Heart right ventricle (tissue), 16 donors: ENCODE measurements at regions not wholly inside any gene's neighbourhood (a gene's known extent, or its start where the extent isn't known, plus 50 kb on each side); places are given as distances from the start of the nearest gene placed in this dataset.

ENCODE experiments used
- ATAC-seq, 8 donors: fragments of 200-7000 bp; cut with Tn5 transposase; one replicate each; pipeline ENCODE4 v1.9.1; 2020; ENCODE audit warnings: mild to moderate bottlenecking in 8 of 8, moderate library complexity in 8 of 8, moderate number of reproducible peaks in 1 of 8
- DNase-seq, 2 donors: peaks; one replicate each; pipeline ENCODE4 v3.0.0-alpha.2; 2020
- H3K27ac ChIP-seq, 10 donors: fragments of 200-600 bp; sonication (generic) in 2 of 10; one replicate each; pipeline versions ENCODE4 v1.5.0 to v1.8.0; 2020 to 2022; ENCODE audit warnings: mild to moderate bottlenecking in 3 of 10
- H3K27me3 ChIP-seq, 7 donors: fragments of 200-600 bp; one replicate each; pipeline ENCODE4 v1.8.0; 2021 to 2022; ENCODE audit warnings: mild to moderate bottlenecking in 2 of 7
- H3K36me3 ChIP-seq, 9 donors: fragments of 200-600 bp; sonication (generic) in 1 of 9; one replicate each; pipeline versions ENCODE4 v1.5.0 to v1.8.0; 2020 to 2022; ENCODE audit warnings: mild to moderate bottlenecking in 2 of 9
- H3K4me1 ChIP-seq, 9 donors: fragments of 200-600 bp; sonication (generic) in 1 of 9; one replicate each; pipeline versions ENCODE4 v1.5.0 to v1.8.0; 2020 to 2022; ENCODE audit warnings: mild to moderate bottlenecking in 4 of 9
- H3K4me3 ChIP-seq, 10 donors: fragments of 200-600 bp; sonication (generic) in 2 of 10; one replicate each; pipeline versions ENCODE4 v1.5.0 to v1.8.0; 2020 to 2022; ENCODE audit warnings: mild to moderate bottlenecking in 7 of 10, moderate library complexity in 2 of 10
- H3K9me3 ChIP-seq, 11 donors: fragments of 200-600 bp in 10 of 11; sonication (generic) in 2 of 11; one replicate each; pipeline versions ENCODE4 v1.5.0 to v1.8.0; 2013 to 2022; ENCODE audit warnings: mild to moderate bottlenecking in 2 of 11, control low read depth in 1 of 11, moderate library complexity in 1 of 11
- WGBS, 2 donors: extraction: QIAGEN DNeasy Blood & Tissue Kit; methylation state at CpG; one replicate each; pipeline ENCODE4 v1.1.7; 2013; ENCODE audit warnings: inconsistent platforms in 1 of 2; 5-methylcytosine and 5-hydroxymethylcytosine counted together
- intact Hi-C, 10 donors: fragments of 100-400 bp; cut with DNase I; formaldehyde crosslinking; loops; one replicate each; pipeline versions ENCODE4 v1.11.1 to v1.14.2; 2022
- TF ChIP-seq, protein P1 (sequence below), 9 donors: fragments of 200-600 bp; sonication (generic) in 2 of 9; IDR thresholded peaks; one replicate each; pipeline versions ENCODE4 v1.5.0 to v1.8.0; 2021 to 2022; ENCODE audit warnings: antibody characterized with exemption in 9 of 9, mild to moderate bottlenecking in 5 of 9, moderate library complexity in 1 of 9
- donor health status: Arrhythmogenic right ventricular cardiomyopathy.
- donor health status: ischemic (EF 13 %, LVEDD 7.1; RV severe dilation, severe dysfunction).
- donor health status: healthy with polysubstance abuse.
- donor health status: DM: no; HTN: yes; CAD: no.
- donor health status: DM: no; HTN: no; CAD: no.
- donor health status: ischemic (EF 25% LVEDD 6.9; RV normal size, moderate dysfunction).
- donor health status: ischemic (EF 25% LVEDD 5.7; RV mildly dilated, moderate dysfunction).
- donor health status: healthy.
- donor health status: DM: yes; HTN: yes; CAD: no.
- donor health status: Ischemic cardiomyopathy.
- donor health status: ischemic (EF 35%, LVEDD 5.7; RV mildly dilated, moderate dysfunction).
- donor health status: nonischemic (EF 11% LVEDD 7.7; RV severe dilation, severe dysfunction).
- donor health status: DM: yes; HTN: yes; CAD: no.
- donor health status: PGD.
- donor health status: ischemic (EF 29% LVEDD 5.4; RV normal size, mild dysfunction).
- donor health status: nonischemic (EF 23%, LVEDD 6.1; RV moderate dilation, normal function).

DNA sequence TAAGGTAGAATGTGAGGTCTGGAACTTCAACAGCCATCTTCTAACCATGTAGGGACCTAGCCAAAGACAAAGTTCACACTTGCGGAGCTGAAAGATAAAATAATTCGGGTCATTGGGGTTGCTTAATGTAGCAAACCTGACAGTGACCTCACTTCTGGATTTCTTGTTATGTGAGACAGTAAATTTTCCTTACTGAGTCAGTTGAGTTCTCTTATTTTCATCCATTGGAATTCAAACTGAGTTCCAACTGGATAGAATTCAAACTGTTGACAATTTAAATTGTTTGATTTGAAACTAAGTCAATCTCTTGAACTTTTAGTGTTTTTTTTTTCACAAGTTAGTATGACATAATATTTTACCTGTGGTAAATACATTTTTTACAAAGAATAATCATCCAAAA, 406.5 kb downstream of the ADAMTS20 start:
- no peaks in the 10 kb centered on the region for H3K27me3 ChIP-seq
- no peak overlapping the region for H3K27ac ChIP-seq
- TF ChIP-seq, protein P1, sequence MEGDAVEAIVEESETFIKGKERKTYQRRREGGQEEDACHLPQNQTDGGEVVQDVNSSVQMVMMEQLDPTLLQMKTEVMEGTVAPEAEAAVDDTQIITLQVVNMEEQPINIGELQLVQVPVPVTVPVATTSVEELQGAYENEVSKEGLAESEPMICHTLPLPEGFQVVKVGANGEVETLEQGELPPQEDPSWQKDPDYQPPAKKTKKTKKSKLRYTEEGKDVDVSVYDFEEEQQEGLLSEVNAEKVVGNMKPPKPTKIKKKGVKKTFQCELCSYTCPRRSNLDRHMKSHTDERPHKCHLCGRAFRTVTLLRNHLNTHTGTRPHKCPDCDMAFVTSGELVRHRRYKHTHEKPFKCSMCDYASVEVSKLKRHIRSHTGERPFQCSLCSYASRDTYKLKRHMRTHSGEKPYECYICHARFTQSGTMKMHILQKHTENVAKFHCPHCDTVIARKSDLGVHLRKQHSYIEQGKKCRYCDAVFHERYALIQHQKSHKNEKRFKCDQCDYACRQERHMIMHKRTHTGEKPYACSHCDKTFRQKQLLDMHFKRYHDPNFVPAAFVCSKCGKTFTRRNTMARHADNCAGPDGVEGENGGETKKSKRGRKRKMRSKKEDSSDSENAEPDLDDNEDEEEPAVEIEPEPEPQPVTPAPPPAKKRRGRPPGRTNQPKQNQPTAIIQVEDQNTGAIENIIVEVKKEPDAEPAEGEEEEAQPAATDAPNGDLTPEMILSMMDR (IDR thresholded peaks at IDR 0.05): no peak
- DNase-seq (no peak), ATAC-seq (no peak)
- intact Hi-C loops: no loop called here
- WGBS, 2 donors: 62 to 76% methylated on average over 2 of the region's 2 CpGs
- no peaks in the 10 kb centered on the region for H3K4me1 ChIP-seq
- no peak overlapping the region for H3K4me3 ChIP-seq
- H3K9me3 ChIP-seq: peaks cover 0 to 8% (median 0%) of the 10 kb centered on the region in 11 donors
- no peaks in the 10 kb centered on the region for H3K36me3 ChIP-seq

DNA sequence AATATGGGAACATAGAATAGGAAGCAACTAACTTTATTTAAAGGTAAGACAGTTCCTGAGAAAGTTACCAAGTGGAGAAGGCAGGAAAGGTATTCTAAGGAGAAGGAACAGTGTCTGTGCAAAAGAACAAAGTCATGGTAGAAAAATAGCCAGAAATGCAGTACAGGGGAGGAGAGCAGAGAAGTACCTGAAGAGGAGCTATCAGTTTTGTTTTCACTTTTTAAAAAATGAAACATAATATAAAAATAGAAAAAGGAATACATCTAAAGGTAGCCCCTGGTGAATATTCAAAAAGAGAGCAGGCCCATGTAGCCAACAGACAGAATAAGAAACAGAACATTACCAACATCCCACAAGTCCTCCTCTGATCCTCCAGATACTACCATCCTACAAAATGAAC, 408.7 kb downstream of the ADAMTS20 start:
- TF ChIP-seq, protein P1 (IDR thresholded peaks at IDR 0.05): no peak
- Histone ChIP-seq H3K4me3 (no peak overlapping the region), H3K27ac (no peak overlapping the region), H3K9me3 (peaks cover 0 to 23% (median 0%) of the 10 kb centered on the region in 11 donors), H3K27me3 (no peaks in the 10 kb centered on the region), H3K4me1 (no peaks in the 10 kb centered on the region), H3K36me3 (no peaks in the 10 kb centered on the region)
- DNase-seq (no peak), ATAC-seq (no peak)
- intact Hi-C loops: no loop called here

DNA sequence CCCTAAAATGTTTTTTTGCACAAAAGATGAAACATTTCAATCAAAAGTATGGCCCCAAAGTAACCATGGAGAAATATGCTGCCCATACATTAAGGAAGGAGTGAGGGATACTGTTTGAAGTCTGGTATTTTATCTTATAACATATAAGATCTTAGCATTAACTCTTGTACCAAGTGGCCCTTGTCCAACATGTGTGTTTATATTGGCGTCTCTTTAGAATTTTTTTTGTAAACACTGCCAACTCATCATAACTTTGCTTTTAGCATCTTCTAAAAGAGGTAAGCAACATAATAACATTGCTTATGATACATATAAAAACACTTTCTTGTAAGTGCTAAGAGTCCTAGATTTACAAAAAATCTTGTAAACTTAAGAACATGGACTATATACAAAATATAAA, 419.7 kb downstream of the ADAMTS20 start:
- ATAC-seq (no peak), DNase-seq (no peak)
- TF ChIP-seq, protein P1 (IDR thresholded peaks at IDR 0.05): no peak
- Histone ChIP-seq H3K36me3 (no peaks in the 10 kb centered on the region), H3K4me3 (no peak overlapping the region), H3K27me3 (no peaks in the 10 kb centered on the region), H3K4me1 (no peaks in the 10 kb centered on the region), H3K9me3 (no peaks in the 10 kb centered on the region), H3K27ac (no peak overlapping the region)
- 62 to 74% methylated on average over 1 of the region's 1 CpG for WGBS, 2 donors
- intact Hi-C loops: no loop called here

DNA sequence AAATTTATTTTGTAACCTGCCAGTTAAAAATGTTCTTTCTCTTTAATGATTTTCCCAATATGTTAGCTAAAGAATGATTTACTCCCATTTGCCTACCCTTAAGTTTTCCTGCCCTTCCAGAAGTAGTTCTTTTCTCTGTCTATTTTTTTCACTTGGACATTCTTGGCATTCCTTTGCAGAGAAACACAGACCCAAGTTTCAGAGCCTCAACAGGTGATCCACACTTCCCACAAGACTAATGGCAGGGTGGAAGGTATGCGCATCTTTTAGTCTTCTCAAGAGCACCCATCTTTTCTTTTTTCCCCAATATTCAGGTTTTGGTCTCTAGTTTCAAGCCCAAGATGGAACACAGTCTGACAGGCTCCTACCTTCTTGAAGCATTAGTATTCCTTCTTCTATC, 420.7 kb downstream of the ADAMTS20 start:
- WGBS, 2 donors: 96 to 100% methylated on average over 1 of the region's 1 CpG
- Histone ChIP-seq H3K27ac (no peak overlapping the region), H3K4me1 (no peaks in the 10 kb centered on the region), H3K36me3 (no peaks in the 10 kb centered on the region), H3K9me3 (no peaks in the 10 kb centered on the region), H3K27me3 (no peaks in the 10 kb centered on the region), H3K4me3 (no peak overlapping the region)
- TF ChIP-seq, protein P1 (IDR thresholded peaks at IDR 0.05): no peak
- intact Hi-C loops: no loop called here
- DNase-seq (no peak), ATAC-seq (no peak)
